AG04450 (cell line): ENCODE measurements at regions not wholly inside any gene's neighbourhood (a gene's known extent, or its start where the extent isn't known, plus 50 kb on each side); places are given as distances from the start of the nearest gene placed in this dataset.

Experiments
- CTCF ChIA-PET: fragments of 300-600, 350-600 bp; formaldehyde crosslinking; extraction: SDS; loops from one replicate; lab custom pipeline; 2022; ENCODE audit warnings: antibody characterized with exemption, inconsistent platforms; lab: Charles Lee
- POLR2A ChIA-PET: fragments of 350-600 bp; formaldehyde crosslinking; extraction: SDS; loops from one replicate; lab custom pipeline; 2021; ENCODE audit warnings: antibody characterized with exemption, inconsistent platforms; lab: Yijun Ruan, JAX
- DNase-seq: peaks from one replicate; pipeline ENCODE4 v3.0.0-alpha.2; 2011; ENCODE audit warnings: low read depth, low spot score
- H3K27ac ChIP-seq: one replicate; pipeline ENCODE4 v1.5.1; 2012; ENCODE audit warnings: low read depth, low read length, control low read depth
- H3K27me3 ChIP-seq: one replicate; pipeline ENCODE4 v1.6.0; 2012; ENCODE audit warnings: low read length; ENCODE audit not compliant: control insufficient read depth, insufficient read depth
- H3K4me3 ChIP-seq: 2 replicates; pipeline ENCODE4 v1.5.1; 2011; ENCODE audit warnings: mild to moderate bottlenecking, low read depth, low read length, control low read depth
- H3K9me3 ChIP-seq: 2 replicates; pipeline ENCODE4 v1.5.1; 2012; ENCODE audit warnings: low read length; ENCODE audit not compliant: control insufficient read depth, insufficient read depth
- TF ChIP-seq, protein P1 (sequence below): IDR thresholded peaks from 2 replicates; pipeline ENCODE4 v1.5.1; 2011; ENCODE audit warnings: low read depth, low read length, control low read depth, inconsistent platforms

DNA sequence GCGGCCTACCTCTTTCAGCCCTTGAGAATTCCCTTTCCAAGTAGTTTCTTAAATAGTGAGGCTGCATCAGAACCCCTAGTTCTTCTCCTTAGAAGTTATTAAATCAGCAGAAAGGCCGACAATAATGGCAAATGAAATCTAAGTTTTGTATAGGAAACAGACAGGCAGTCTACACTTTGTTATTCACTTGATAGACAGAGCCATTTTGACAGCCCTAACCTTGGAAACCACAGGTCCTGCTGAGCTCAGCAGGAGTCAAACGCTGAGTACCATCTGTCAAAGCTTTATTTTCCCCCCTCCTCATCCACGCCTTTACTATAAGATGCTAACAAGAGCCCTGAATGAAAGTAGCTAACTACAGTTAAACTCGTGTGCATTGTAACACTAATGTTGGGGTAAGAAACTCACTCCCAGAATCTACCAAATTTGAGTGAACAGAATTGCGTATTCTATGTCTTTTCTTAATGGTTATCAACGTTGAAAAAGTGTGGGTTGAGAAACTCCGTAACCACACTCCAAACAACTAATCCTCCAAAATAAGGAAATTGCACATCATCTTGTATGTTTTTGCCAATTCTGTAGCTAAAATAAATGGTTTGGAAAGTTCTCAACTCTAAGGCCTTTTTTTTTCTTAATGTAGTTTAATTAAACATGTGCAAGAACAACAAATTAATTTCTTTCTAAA, 90.6 kb upstream of the EFEMP1 start:
- ChIA-PET CTCF (interaction anchor here (1.0 to 8.9 kb wide), 4 partner anchors 169 to 294 kb away, joined by 3 to 123 read pairs (median 4); no protein-coding TSS in a partner anchor), POLR2A (no interaction called here)
- TF ChIP-seq, protein P1, sequence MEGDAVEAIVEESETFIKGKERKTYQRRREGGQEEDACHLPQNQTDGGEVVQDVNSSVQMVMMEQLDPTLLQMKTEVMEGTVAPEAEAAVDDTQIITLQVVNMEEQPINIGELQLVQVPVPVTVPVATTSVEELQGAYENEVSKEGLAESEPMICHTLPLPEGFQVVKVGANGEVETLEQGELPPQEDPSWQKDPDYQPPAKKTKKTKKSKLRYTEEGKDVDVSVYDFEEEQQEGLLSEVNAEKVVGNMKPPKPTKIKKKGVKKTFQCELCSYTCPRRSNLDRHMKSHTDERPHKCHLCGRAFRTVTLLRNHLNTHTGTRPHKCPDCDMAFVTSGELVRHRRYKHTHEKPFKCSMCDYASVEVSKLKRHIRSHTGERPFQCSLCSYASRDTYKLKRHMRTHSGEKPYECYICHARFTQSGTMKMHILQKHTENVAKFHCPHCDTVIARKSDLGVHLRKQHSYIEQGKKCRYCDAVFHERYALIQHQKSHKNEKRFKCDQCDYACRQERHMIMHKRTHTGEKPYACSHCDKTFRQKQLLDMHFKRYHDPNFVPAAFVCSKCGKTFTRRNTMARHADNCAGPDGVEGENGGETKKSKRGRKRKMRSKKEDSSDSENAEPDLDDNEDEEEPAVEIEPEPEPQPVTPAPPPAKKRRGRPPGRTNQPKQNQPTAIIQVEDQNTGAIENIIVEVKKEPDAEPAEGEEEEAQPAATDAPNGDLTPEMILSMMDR, result no peak
- Histone ChIP-seq H3K27ac (no peak overlapping the region), H3K4me3 (no peak overlapping the region), H3K27me3 (no peaks in the 10 kb centered on the region), H3K9me3 (no peaks in the 10 kb centered on the region)
- no peak for DNase-seq

DNA sequence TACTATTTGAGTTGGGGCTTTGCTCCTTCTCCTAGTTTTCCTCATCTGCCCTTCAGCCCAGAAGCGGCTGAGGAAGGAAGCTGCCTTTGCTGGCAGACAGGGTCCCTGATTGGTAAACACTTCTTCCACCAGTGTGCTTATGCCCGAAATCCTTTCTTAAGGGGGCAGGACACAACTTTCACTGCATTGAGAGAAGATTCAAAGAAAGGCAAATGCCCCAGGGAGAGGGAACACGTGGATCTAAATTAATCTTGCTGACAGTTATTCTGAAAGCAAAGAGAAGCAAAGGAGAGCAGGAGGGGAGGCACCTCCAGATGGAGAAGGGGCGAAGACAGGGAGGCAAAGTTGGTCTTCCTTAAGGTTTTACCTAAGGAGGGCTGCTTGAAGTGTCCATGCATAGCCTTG, 92.1 kb upstream of the EFEMP1 start:
- CTCF ChIA-PET, result interaction anchor here (8.9 kb wide), 1 partner anchor 296 kb away, joined by 123 read pairs; no protein-coding TSS in a partner anchor
- no peak overlapping the region for H3K27ac ChIP-seq
- TF ChIP-seq, protein P1, result no peak
- H3K27me3 ChIP-seq, result no peaks in the 10 kb centered on the region
- H3K9me3 ChIP-seq, result no peaks in the 10 kb centered on the region
- no peak overlapping the region for H3K4me3 ChIP-seq
- DNase-seq, result no peak
- POLR2A ChIA-PET, result no interaction called here

DNA sequence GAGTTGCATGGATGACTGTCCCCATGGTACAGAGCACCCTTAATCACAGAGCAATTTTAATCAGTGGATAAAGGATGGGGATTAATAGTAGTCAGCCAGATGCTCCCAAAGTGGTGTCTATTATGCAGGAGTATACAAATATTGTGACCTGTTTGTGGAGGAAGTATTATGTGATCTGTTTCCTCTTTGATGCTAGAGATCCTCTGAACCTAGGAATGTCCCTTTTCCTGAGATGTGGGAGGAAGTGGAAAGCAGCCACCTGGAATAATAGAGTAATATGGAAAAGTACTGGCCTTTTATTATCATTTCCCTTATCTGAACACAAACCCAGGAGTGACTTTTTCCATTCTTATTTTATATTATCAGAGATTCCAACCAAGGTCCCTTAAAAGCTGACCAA, 94.2 kb upstream of the EFEMP1 start:
- no peak for DNase-seq
- TF ChIP-seq, protein P1, result no peak
- no peak overlapping the region for H3K27ac ChIP-seq
- H3K4me3 ChIP-seq, result no peak overlapping the region
- no peaks in the 10 kb centered on the region for H3K9me3 ChIP-seq
- ChIA-PET POLR2A (no interaction called here), CTCF (interaction anchor here (2.0 kb wide), 2 partner anchors 57 to 299 kb away, joined by 7 to 9 read pairs; no protein-coding TSS in a partner anchor)
- no peaks in the 10 kb centered on the region for H3K27me3 ChIP-seq

DNA sequence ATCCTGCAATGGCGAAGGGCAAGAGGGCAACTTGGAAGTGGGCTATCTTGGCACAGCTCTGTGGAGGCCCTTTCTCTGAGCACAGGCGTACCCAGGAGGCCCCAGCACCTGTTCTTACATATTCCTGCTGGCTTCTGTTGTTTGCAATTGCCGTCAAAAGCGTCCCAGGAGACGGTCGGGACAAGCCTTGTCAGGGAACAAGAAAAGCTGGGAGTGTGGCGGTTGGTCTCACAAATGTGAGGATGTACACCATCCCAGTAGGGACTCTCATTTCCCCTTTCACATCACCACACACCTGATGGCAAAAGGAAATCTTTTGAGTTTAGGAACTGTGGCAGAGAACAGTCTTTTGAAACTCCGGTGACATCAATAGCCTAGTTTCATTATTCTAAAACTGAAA, 94.7 kb upstream of the EFEMP1 start:
- POLR2A ChIA-PET, result no interaction called here
- Histone ChIP-seq H3K27me3 (no peaks in the 10 kb centered on the region), H3K9me3 (no peaks in the 10 kb centered on the region), H3K27ac (no peak overlapping the region), H3K4me3 (no peak overlapping the region)
- CTCF ChIA-PET, result interaction anchor here (2.0 kb wide), 2 partner anchors 57 to 300 kb away, joined by 7 to 9 read pairs; no protein-coding TSS in a partner anchor
- TF ChIP-seq, protein P1, result no peak
- no peak for DNase-seq

DNA sequence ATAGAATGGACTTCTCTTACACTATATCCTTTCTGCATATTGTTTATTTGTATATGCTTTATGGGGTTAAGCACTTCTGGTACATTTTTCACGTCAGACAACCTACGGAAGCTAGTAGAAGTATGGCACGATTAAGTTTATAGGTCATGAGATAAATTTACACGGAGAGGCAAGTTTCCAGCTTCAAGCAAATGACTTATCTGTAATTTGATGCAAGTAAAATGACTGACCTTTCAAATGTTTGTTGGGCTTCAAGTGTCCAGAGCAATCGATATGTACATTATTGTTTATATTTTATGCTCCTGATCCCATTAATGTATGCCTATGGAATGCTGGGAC, 97.5 kb upstream of the EFEMP1 start:
- no peak overlapping the region for H3K4me3 ChIP-seq
- H3K27ac ChIP-seq, result no peak overlapping the region
- DNase-seq, result no peak
- POLR2A ChIA-PET, result no interaction called here
- no peaks in the 10 kb centered on the region for H3K9me3 ChIP-seq
- TF ChIP-seq, protein P1, result no peak
- peaks cover 6% of the 10 kb centered on the region for H3K27me3 ChIP-seq
- CTCF ChIA-PET, result interaction anchor here (0.7 to 2.8 kb wide), 3 partner anchors 59 to 303 kb away, joined by 3 to 14 read pairs (median 4); no protein-coding TSS in a partner anchor
